ENCODE measurements at regions not wholly inside any gene's neighbourhood (a gene's known extent, or its start where the extent isn't known, plus 50 kb on each side); places are given as distances from the start of the nearest gene placed in this dataset.

DNA sequence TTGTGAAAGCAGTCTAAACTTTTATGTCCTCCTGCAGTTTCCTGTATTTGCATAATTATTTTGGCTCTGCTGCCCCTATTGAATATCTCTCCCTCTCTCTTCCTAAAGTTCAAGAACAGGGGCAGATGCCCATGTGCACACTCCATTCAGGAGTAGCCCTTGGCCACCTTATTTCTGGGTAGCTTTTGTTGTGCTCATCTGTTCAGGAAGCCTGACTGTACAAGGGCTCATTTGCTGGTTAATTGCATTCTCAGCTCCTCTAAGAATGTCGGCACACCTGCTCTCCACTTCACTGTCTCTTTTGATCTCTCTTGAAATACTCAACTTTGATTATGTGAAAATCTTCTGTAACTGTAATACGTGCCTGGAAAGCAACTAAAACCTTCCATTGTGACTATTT, 1378.8 kb upstream of the CDH8 start:
- Histone ChIP-seq H3K36me3 (ENCODE audit: control insufficient read depth in 2 of 2, insufficient read depth in 2 of 2, low read length in 1 of 2) (no peaks in the 10 kb centered on the region), H3K4me1 (ENCODE audit: control insufficient read depth, insufficient read depth, low read length) (no peaks in the 10 kb centered on the region), H3K4me3 (no peak overlapping the region), H3K79me2 (ENCODE audit: control insufficient read depth, insufficient read depth, low read length) (no peaks in the 10 kb centered on the region), H3K9me3 (replicated peaks; ENCODE audit: control insufficient read depth, insufficient read depth, low read length) (no peaks in the 10 kb centered on the region), H2AFZ (ENCODE audit: control insufficient read depth, low read depth, low read length) (no peak overlapping the region), H4K20me1 (ENCODE audit: control insufficient read depth, insufficient read depth) (no peaks in the 10 kb centered on the region), H3K9ac (ENCODE audit: control insufficient read depth, insufficient read depth, low read length) (no peak overlapping the region), H3K27me3 (replicated peaks in 1 of 2; ENCODE audit: control insufficient read depth in 2 of 2, insufficient read depth in 2 of 2, low read length in 1 of 2) (no peaks in the 10 kb centered on the region), H3K27ac (ENCODE audit: control insufficient read depth, insufficient read depth) (no peak overlapping the region), H3K4me2 (ENCODE audit: control insufficient read depth, insufficient read depth) (no peak overlapping the region)
- BruUV-seq (replicated peaks), result no TSS peak
- in situ Hi-C loops (cut with MboI), result no loop called here
- ChIA-PET RAD21 (ENCODE audit: unreplicated experiment) (no interaction called here), CTCF (no interaction called here), POLR2A (no interaction called here), SMC1A (ENCODE audit: uncharacterized antibody, unreplicated experiment) (interaction anchor here (0.5 kb wide), 1 partner anchor 700 kb away, joined by 4 read pairs; no protein-coding TSS in a partner anchor)
- FAIRE-seq (no peak), ATAC-seq (no peak), DNase-seq (ENCODE audit: low read depth, low spot score) (no peak)
- intact Hi-C loops (cut with micrococcal nuclease; ENCODE audit: unreplicated experiment), result no loop called here
- TF ChIP-seq ZBTB11 (CRISPR knock-in tag; IDR thresholded peaks at IDR 0.05) (no peak), JUND (IDR thresholded peaks at IDR 0.05; ENCODE audit: low read depth, low read length) (no peak), YBX1 (IDR thresholded peaks at IDR 0.05) (no peak), KAT2A (conservative IDR thresholded peaks at IDR 0.05; ENCODE audit: control insufficient read depth, low read depth, low read length) (no peak), RCOR1 (conservative IDR thresholded peaks at IDR 0.05; ENCODE audit: low read depth, low read length) (no peak), SKIL (IDR thresholded peaks at IDR 0.05; ENCODE audit: low read depth, poor library complexity, severe bottlenecking) (no peak), SMAD5 (IDR thresholded peaks at IDR 0.05; ENCODE audit: low read depth) (no peak), CBX3 (IDR thresholded peaks at IDR 0.05; ENCODE audit: borderline replicate concordance, low read depth) (no peak), PAX5 (IDR thresholded peaks at IDR 0.05; ENCODE audit: borderline replicate concordance, low read depth, low read length) (no peak), YY1 (IDR thresholded peaks at IDR 0.05; ENCODE audit: low read depth, low read length) (no peak), SIN3A (IDR thresholded peaks at IDR 0.05; ENCODE audit: low read depth, low read length) (no peak), MXI1 (IDR thresholded peaks at IDR 0.05; ENCODE audit: low read depth, low read length) (no peak), ZNF622 (IDR thresholded peaks at IDR 0.05) (no peak)
- TF ChIP-seq, protein P1, sequence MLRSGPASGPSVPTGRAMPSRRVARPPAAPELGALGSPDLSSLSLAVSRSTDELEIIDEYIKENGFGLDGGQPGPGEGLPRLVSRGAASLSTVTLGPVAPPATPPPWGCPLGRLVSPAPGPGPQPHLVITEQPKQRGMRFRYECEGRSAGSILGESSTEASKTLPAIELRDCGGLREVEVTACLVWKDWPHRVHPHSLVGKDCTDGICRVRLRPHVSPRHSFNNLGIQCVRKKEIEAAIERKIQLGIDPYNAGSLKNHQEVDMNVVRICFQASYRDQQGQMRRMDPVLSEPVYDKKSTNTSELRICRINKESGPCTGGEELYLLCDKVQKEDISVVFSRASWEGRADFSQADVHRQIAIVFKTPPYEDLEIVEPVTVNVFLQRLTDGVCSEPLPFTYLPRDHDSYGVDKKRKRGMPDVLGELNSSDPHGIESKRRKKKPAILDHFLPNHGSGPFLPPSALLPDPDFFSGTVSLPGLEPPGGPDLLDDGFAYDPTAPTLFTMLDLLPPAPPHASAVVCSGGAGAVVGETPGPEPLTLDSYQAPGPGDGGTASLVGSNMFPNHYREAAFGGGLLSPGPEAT (IDR thresholded peaks at IDR 0.05; ENCODE audit: low read depth), result no peak
- TF ChIP-seq, protein P2, sequence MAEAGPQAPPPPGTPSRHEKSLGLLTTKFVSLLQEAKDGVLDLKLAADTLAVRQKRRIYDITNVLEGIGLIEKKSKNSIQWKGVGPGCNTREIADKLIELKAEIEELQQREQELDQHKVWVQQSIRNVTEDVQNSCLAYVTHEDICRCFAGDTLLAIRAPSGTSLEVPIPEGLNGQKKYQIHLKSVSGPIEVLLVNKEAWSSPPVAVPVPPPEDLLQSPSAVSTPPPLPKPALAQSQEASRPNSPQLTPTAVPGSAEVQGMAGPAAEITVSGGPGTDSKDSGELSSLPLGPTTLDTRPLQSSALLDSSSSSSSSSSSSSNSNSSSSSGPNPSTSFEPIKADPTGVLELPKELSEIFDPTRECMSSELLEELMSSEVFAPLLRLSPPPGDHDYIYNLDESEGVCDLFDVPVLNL (IDR thresholded peaks at IDR 0.05; ENCODE audit: low read depth, low read length), result no peak
- WGBS (ENCODE audit: insufficient coverage, insufficient replicate concordance, low lambda C conversion rate, missing lambda C conversion rate), result 0% methylated on average over 2 of the region's 2 CpGs
